ENCODE measurements at regions not wholly inside any gene's neighbourhood (a gene's known extent, or its start where the extent isn't known, plus 50 kb on each side); places are given as distances from the start of the nearest gene placed in this dataset.

- no peak for TF ChIP-seq CTCF (tag by site-specific recombination; IDR thresholded peaks at IDR 0.05)
- no peak for TF ChIP-seq KLF16 (tag by site-specific recombination; IDR thresholded peaks at IDR 0.05)
- no peak for TF ChIP-seq ZNF214 (tag by site-specific recombination; IDR thresholded peaks at IDR 0.05; ENCODE audit: borderline replicate concordance)
- no peak for TF ChIP-seq ZNF560 (tag by site-specific recombination; IDR thresholded peaks at IDR 0.05; ENCODE audit: borderline replicate concordance)
These were observed 692.3 kb downstream of the DSC3 start for GRCh38 chr18:30350263-30350662.
